ENCODE measurements at regions not wholly inside any gene's neighbourhood (a gene's known extent, or its start where the extent isn't known, plus 50 kb on each side); places are given as distances from the start of the nearest gene placed in this dataset.

- POLR2A ChIA-PET, result interaction anchor here (0.6 kb wide), 1 partner anchor 76 kb away, joined by 4 read pairs; no protein-coding TSS in a partner anchor
- Histone ChIP-seq H3K4me1 (ENCODE audit: control insufficient read depth, insufficient read depth, low read length) (no peaks in the 10 kb centered on the region), H2AFZ (ENCODE audit: control insufficient read depth, low read depth, low read length) (no peak overlapping the region), H3K79me2 (ENCODE audit: control insufficient read depth, insufficient read depth, low read length) (no peaks in the 10 kb centered on the region), H3K9me3 (replicated peaks; ENCODE audit: control insufficient read depth, insufficient read depth, low read length) (peaks cover 5% of the 10 kb centered on the region; the same call in 1 of the 3 replicates), H3K36me3 (ENCODE audit: control insufficient read depth in 2 of 2, insufficient read depth in 2 of 2, low read length in 1 of 2) (no peaks in the 10 kb centered on the region), H3K27me3 (replicated peaks in 1 of 2; ENCODE audit: control insufficient read depth in 2 of 2, insufficient read depth in 2 of 2, low read length in 1 of 2) (no peaks in the 10 kb centered on the region; a peak in 2 of 4 replicates), H3K4me3 (no peak overlapping the region), H3K27ac (ENCODE audit: control insufficient read depth, insufficient read depth) (no peak overlapping the region), H3K4me2 (ENCODE audit: control insufficient read depth, insufficient read depth) (no peak overlapping the region), H3K9ac (ENCODE audit: control insufficient read depth, insufficient read depth, low read length) (no peak overlapping the region), H4K20me1 (ENCODE audit: control insufficient read depth, insufficient read depth) (no peaks in the 10 kb centered on the region)
- RAD21 ChIA-PET (ENCODE audit: unreplicated experiment), result no interaction called here
- DNase-seq (ENCODE audit: low read depth, low spot score) (no peak), FAIRE-seq (no peak), ATAC-seq (no peak)
- WGBS (ENCODE audit: insufficient coverage, insufficient replicate concordance, low lambda C conversion rate, missing lambda C conversion rate), result 0% methylated on average over 1 of the region's 1 CpG
- in situ Hi-C loops (cut with MboI) (no loop called here), intact Hi-C loops (cut with micrococcal nuclease; ENCODE audit: unreplicated experiment) (no loop called here)
- CTCF ChIA-PET, result no interaction called here
- no peak for TF ChIP-seq NRF1 (conservative IDR thresholded peaks at IDR 0.05; ENCODE audit: low read depth, low read length)
- no peak for TF ChIP-seq GATAD2B (conservative IDR thresholded peaks at IDR 0.05; ENCODE audit: low read depth)
- TF ChIP-seq ZBTB11 (CRISPR knock-in tag; IDR thresholded peaks at IDR 0.05), result no peak
- TF ChIP-seq CEBPZ (IDR thresholded peaks at IDR 0.05; ENCODE audit: low read depth, low read length), result no peak
- no peak for TF ChIP-seq RCOR1 (conservative IDR thresholded peaks at IDR 0.05; ENCODE audit: low read depth, low read length)
- no peak for TF ChIP-seq PAX8 (IDR thresholded peaks at IDR 0.05)
- TF ChIP-seq MLLT1 (IDR thresholded peaks at IDR 0.05), result no peak
- TF ChIP-seq JUNB (IDR thresholded peaks at IDR 0.05), result no peak
- SMC1A ChIA-PET (ENCODE audit: uncharacterized antibody, unreplicated experiment), result interaction anchor here (0.9 to 1.1 kb wide), 2 partner anchors 9 to 51 kb away, joined by 3 to 4 read pairs; no protein-coding TSS in a partner anchor
- BruUV-seq (replicated peaks), result no TSS peak
Measured at GRCh38 chr9:95801797-95802196, 73.7 kb upstream of the ERCC6L2 start.
